Renal cortex interstitium (tissue), 11 donors: ENCODE measurements at regions not wholly inside any gene's neighbourhood (a gene's known extent, or its start where the extent isn't known, plus 50 kb on each side); places are given as distances from the start of the nearest gene placed in this dataset.
A peak's percentile ranks its signal among the peaks of the same experiment; 100 is the strongest.
"Not testable (repeated sequence)": the region's sequence is repeated elsewhere in the genome, so short reads cannot be mapped to it uniquely, and the experiment has no call there.

Experiments
- DNase-seq, 11 donors: peaks; one replicate each; pipeline ENCODE4 v3.0.0-alpha.2; 2013; ENCODE audit warnings: low read depth in 9 of 11, low spot score in 4 of 11; ENCODE audit errors: extremely low read depth in 1 of 11

DNA sequence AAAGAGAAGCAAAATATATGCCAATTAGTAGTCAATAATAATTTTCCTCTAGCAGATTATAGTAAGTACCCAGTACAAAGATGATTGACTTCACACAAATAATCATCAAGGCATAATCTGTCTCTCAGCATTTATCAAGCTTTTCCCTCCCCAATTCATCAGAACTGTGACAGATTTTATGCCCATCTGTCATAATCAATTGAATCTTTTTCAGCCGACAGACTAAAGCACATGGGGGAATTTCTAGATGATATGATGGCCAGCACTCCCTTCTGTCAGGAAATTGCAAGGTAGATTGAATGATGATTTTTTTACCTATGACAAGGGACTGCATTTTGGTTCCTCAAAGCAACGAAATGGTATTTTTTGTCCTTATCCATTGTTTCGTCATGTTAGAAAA is 227.1 kb upstream of the CYLC2 start:
- no peak for DNase-seq

GRCh38 chr9:102767076-102767475 is 228.1 kb upstream of the CYLC2 start:
- peak in 4 of 11 donors; percentile 2 to 7 (median 6) for DNase-seq

GRCh38 chr9:102740578-102740977 is 254.6 kb upstream of the CYLC2 start:
- no peak for DNase-seq

DNA sequence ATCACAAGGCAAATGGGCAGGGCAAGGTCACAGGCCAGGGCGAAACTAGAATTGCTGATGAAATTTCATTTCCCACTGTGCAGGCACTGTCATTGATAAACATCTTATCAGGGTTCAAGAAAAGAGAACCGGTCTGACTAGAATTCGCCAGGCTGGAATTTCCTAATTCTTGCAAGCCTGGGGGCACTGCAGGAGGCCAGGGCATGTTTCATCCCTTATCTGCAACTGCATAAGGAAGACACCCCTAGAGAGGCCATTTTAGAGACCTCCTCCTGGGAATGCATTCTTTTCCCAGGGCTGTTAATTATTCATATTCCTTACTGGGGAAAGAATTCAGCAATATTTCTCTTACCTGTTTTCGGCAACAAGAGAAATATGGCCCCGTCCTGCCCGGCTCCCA is 266.2 kb upstream of the CYLC2 start:
- no peak for DNase-seq

DNA sequence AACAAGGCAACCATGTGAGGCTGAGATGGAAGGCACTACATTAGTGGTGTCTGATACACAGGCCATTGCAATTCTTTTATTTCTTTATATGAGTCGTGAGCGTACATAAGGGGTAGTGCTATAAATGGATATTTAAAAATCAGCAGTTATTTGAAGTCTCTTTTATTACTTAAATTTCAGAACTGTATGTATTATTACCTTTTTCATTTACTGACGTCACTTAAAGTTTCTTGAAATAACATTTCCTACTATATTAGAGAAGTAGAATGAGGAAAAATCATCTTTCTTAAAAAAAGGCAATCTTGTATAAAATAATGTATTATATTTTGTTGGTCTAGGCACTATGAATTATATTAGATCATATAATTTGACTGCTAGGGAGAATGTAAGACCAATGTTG is 280.9 kb upstream of the CYLC2 start:
- no peak for DNase-seq

DNA sequence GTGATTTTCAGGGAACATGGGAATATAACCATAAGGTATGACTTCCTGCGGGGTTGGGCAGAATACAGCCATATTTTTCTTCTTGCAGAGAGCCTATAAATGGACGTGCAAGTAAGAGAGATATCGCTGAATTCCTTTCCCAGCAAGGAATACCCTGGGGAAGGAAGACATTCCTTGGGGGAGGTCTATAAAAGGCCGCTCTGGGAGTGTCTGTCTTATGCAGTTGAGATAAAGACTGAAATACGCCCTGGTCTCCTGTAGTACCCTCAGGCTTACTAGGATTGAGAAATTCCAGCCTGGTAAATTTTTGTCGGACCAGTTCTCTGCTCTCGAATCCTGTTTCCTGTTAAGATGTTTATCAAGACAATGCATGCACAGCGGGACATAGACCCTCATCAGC is 282.2 kb upstream of the CYLC2 start:
- DNase-seq = not testable (repeated sequence)

DNA sequence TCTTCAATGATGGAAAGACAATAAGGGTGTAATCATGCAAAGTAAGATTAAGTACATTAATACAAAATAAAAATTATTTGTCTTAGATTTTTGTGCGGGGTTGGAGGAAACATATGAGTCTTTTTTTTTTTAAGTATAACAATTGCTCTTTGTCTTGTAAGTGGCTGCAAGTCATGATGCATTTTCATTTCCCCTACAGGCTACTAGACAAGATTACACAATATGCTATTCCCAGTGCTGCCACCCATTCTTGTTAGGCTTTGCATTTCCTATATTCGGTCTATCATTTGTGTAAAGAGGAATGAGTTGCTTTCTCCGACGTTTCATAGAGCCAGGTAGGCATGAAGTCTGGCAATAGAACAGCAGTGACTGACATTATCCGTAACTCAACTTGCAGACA is 294.2 kb upstream of the CYLC2 start:
- DNase-seq = no peak

DNA sequence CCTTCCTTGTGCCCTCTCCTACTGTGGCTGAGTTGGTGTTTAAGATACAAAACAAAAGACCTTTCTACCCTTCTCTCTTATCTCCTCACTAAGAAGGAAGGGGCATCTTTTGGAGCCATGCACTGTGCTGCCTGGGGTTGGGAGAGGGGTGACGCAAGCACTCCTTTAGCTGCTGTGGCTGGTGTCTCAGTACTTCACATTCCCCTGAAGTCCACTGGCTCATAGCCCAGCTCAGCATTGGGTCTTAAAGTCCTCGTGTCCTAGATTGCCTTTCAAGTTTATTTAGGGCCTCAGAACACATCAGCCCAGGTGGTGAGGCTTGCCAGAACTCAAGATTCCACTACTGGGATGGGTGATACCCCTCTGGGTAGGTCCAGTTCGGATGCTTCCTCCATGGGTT is 325.9 kb upstream of the CYLC2 start:
- DNase-seq = no peak

- DNase-seq = no peak
These were observed 342.7 kb upstream of the CYLC2 start for GRCh38 chr9:102652471-102652870.

DNA sequence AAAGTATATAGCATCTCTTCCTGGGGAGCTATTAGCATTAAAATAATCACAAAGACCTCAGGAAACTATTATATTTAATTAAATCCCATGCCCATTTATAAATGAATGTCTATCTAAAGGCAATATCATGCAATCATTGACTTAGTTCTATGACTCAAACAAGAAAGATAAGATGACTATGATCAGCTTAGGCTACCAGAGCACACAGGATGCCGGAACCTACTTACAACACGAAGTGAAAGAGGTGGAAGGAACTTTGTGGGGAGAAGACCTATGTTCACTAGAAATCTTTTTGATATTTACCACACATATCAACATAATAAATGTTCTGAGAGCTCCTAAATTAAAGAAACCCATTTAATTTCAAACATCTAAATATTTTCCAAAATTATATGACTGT is 344.2 kb upstream of the CYLC2 start:
- no peak for DNase-seq

DNA sequence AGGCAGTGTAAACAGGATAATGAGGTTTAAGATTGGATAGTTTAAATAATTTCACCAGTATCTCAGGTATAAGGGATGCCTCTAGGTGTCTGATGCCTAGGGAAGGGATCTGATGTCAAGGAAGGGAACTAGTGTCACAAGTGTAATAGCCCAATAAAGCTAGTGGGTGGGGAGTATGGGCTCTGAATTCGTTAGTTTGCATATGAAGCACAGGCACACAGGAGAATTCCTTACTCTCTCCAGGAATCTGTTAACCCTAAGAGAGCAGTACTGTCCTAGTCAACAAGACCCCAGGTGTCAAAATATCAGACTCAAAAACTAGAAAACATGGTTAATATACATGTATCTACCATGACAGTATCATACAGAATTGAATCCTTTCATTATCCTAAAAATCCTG is 352.5 kb upstream of the CYLC2 start:
- DNase-seq = no peak

- DNase-seq = no peak
These were observed 363.6 kb upstream of the CYLC2 start for GRCh38 chr9:102631559-102631958.

DNA sequence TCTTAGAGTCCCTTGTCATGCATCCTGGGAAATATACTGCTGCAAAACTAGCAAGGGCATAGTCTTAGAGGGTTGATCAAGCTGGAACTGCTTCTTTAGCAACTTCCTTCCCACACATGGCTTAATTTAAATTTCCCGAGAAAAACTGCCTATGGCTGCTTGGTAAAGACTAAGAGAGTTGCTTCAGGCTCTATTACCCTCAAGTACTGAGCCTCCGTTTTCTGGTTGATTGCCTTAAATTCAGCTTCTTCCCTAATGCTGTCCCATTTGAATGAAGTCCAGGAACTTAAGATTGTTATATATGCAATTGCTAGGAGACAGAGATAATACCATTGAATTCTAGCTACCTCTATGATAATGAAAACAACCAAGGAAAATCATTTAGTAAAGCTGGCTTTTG is 385.7 kb upstream of the CYLC2 start:
- no peak for DNase-seq

DNA sequence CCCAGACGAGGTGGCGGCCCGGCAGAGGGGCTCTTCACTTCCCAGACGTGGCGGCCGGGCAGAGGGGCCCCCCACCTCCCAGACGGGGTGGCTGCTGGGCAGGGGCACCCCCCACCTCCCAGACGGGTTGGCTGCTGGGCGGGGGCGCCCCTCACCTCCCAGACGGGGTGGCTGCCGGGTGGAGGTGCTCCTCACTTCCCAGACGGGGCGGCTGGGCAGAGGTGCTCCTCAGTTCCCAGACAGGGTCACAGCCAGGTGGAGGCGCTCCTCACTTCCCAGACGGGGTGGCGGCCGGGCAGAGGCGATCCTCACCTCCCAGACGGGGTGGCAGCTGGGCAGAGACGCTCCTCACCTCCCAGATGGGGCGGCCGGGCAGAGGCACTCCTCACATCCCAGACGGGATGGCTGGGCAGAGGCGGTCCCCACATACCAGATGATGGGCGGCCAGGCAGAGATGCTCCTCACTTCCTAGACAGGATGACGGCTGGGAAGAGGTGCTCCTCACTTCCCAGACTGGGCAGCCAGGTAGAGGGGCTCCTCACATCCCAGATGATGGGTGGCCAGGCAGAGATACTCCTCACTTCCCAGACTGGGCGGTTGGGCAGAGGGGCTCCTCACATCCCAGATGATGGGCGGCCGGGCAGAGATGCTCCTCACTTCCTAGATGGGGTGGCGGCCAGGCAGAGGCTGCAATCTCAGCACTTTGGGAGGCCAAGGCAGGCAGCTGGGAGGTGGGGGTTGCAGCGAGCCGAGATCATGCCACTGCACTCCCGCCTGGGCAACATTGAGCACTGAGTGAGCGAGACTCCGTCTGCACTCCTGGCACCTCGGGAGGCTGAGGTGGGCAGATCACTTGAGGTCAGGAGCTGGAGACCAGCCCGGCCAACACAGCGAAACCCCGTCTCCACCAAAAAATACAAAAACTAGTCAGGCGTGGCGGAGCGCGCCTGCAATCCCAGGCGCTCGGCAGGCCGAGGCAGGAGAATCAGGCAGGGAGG is 391.6 kb upstream of the CYLC2 start:
- DNase-seq = not testable (repeated sequence)

DNA sequence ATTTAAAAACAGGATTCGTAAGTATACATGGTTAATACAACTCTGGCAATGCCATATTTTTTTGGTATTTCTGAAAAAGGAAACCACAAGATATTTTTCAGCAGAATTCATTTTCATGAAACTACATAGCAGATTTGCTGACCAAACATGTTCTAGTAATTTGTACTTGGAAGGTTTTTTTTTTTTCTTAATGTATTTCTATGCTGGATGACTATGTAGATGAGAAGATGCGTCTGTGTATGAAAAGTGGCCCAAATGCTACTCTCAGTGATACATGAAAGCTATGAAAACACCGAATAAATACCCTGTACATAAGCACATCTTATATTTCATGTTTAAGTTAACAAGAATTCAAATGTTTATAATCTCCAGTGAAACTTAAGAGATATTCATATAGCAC is 400.9 kb upstream of the CYLC2 start:
- no peak for DNase-seq

- DNase-seq = no peak
These were observed 407.9 kb upstream of the CYLC2 start for GRCh38 chr9:102587281-102587680.

DNA sequence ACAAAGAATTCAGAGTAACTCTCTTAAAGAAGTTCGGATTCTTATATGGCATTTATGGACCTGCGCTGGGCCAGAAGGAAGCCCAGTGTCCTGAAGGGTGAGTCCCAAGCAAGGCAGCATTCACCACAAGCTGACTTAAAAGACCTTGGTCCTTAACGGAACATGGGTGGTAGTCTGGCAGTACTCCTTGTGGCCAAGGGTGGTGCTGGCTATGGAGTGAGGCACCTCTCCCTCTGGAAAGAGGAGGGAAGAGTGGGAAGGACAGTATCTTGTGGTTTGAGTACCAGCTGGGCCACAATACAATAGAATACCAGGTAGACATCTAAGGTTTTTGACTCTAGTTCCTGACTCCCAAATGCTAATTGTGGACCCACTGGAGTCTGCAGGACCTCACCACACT is 425.7 kb upstream of the CYLC2 start:
- DNase-seq = no peak

DNA sequence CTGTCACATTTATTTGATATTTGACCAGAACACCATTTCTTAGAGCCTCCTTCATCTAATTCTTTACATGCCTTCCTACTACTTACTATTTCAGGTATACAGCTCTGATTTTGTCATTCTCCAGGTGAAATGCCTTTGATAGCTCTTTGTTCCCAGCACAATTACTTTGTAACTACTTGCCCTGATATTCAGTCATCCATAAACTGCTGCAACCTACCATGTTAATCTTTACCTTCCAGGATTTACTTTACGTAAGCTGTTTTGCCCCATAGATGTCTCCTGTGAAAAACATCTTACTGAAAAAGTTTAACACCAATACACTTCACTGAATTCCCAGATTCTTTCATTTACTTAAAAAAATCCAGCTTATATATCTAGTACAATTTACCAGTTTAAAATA is 443.8 kb upstream of the CYLC2 start:
- peak in 5 of 11 donors; percentile 9 to 25 (median 23) for DNase-seq

DNA sequence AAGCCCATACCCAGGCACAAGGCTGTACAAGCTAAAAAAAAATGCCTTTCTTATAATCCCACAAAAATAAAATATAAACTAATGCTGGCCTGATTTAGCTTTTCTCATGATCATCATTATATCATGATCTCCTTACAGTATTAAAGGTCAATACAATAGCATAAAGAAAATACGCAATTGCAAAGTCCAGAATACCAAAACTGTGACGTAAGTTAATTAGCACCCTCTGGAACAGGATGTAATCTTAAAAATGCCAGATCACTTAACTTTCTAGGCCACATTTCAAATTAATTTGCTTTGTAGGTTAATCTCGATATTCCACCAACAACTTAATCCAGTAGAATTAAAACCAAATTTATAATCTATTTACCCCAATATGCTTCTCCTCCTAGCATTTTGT is 444.2 kb upstream of the CYLC2 start:
- DNase-seq = no peak

DNA sequence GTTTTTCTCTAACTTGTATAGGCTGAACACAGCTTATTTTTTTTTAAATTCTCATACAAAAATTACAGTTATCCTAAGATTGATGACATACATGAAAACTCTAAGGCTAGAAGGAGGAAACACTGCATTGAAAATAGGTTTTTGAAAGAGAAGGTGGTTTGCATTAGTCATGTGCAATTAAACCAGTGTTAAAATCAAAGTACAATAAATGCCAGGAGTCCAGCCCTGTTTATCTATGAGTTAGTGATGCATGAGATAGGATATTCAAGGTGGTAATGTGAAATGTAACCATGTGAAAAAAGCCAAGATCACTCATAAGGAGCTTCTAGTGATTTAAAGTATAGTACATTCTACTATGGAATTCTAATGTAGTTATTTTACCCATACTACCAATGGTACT is 444.9 kb upstream of the CYLC2 start:
- DNase-seq = no peak

DNA sequence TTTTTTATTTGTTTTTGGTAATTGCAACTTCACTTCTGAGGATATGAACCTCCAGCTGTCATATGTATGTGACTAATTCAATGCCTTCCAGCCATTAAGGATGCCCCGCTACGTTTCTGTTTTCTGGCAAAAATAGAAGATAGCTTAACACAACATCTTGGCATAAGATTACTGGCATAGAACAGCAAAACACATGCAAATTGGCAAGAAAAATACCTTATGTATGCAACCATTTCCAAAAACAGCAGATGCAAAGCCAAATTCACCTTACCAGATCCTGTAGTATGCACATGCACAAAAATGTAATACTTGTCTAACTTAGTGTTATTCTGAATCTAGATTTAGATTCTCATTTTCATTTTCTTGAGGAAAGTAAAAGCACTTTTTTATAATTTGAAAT is 461.1 kb upstream of the CYLC2 start:
- DNase-seq = no peak
